NCI-H345 (cell line): ENCODE measurements at regions not wholly inside any gene's neighbourhood (a gene's known extent, or its start where the extent isn't known, plus 50 kb on each side); places are given as distances from the start of the nearest gene placed in this dataset.
A peak's percentile ranks its signal among the peaks of the same experiment; 100 is the strongest.
"Not testable (repeated sequence)": the region's sequence is repeated elsewhere in the genome, so short reads cannot be mapped to it uniquely, and the experiment has no call there.

Experiments used
- DNase-seq: peaks from one replicate; lab custom pipeline; 2025; lab: John Stamatoyannopoulos, UW

GRCh38 chr2:200174433-200175216, 131.9 kb upstream of the SPATS2L start:
- no peak for DNase-seq

DNA sequence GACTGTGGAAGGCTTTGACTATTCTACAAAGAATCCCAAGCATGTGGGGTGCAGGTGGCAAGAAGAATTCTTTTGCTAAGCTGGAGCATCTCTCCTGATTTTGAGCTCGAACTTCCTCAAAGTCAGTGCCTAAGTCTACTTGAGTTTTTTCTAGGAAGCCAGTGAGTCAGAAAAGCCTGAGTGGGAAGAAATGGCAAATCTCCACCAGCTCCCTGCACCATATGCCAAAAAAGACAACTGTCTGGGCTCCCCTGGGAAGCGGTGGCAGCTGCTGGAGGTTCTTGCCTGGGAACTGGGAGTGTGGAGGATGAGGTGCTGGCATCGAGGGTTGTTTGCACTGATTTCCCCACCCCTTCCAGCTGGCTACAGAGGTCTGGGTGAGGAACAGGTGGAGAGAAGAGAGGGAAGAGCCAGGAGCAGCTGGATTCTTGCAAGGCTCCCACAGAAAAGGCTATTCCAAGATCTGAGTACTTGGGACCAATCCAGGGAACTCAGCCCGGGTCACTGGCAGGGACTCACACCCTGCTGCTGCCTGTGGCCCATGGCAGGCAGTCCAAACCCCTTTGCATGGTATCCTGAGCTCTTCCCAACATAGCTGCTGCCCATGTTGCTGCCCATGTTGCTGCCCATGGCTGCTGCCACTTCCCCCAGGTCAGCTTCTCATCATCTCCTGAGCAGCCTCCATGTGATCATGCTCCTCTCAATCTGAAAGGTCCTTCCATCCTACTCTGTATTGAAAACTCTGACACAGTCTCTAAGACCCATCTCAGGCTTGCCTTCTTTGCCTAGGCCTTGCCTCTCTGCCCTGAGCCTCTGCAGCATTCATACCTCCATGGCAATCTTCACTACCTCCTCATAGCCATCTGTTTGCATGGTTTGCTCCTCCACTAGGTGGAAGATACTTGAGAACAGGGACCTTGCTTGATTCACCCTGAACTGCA, 128.3 kb upstream of the SPATS2L start:
- no peak for DNase-seq

DNA sequence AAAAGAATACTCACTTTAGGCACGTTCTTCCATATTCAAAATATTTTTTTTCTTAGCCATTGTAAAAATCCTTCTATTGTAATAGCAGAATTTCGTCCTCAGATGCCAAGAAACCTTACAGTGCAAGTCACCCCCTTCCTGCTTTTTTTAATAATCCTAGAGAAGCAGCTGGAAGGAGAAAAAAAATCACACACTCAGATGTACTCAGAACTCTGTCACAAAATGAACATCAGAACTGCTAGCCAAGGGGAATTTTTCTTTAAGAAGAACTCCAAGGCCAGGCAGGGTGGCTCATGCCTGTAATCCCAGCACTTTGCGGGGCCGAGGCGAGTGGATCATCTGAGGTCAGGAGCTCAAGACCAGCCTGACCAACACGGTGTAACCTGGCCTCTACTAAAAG, 127.3 kb upstream of the SPATS2L start:
- DNase-seq: no peak

- no peak for DNase-seq
These were observed 125.5 kb upstream of the SPATS2L start for GRCh38 chr2:200180943-200181342.

- DNase-seq: no peak
These were observed 124.7 kb upstream of the SPATS2L start for GRCh38 chr2:200181755-200182154.

DNA sequence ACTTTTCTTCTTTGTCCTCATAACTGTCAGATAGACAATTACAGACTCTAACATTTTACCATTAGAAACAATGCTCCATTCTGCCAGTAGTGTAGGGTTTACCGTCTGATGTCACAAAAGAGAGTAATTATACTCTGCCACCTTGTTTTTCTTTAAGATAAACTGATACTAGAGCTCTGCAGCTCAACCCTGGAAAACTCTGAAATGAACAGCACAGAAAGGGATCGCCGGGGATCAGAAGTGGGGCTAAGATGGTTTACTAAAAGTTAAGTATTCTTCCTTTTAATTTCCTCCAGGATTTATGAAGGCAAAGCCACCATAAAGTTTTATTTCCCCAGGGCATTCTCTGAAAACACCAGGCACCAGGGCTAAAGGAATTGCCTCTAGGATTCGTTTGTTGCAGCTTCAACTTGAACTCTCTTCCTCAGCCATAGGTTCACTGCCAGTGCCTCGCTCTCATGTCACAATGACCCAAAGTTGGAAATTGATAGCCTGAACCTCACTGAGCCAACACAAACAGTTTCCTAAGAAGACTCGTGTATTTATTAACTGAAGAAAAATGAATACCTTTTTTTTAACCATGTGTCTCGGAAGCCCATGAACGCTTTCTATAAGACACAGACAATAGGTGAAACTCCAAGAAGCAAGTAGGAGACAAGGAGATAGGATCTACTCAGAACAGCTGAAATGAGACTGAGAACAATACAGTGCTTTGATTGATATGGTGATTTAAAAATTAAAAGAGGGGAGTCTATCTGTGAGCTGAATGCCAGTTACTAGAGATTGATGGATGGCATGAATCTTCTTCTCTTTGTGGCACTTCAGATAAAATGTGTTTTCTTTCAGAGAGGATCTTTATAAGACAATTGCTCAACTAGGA, 121.5 kb upstream of the SPATS2L start:
- DNase-seq: no peak

GRCh38 chr2:200185628-200186000, 120.9 kb upstream of the SPATS2L start:
- DNase-seq: no peak

GRCh38 chr2:200186002-200186401, 120.5 kb upstream of the SPATS2L start:
- DNase-seq: no peak

GRCh38 chr2:200188876-200189275, 117.6 kb upstream of the SPATS2L start:
- DNase-seq: no peak

- no peak for DNase-seq
These were observed 116.5 kb upstream of the SPATS2L start for GRCh38 chr2:200189964-200190363.

DNA sequence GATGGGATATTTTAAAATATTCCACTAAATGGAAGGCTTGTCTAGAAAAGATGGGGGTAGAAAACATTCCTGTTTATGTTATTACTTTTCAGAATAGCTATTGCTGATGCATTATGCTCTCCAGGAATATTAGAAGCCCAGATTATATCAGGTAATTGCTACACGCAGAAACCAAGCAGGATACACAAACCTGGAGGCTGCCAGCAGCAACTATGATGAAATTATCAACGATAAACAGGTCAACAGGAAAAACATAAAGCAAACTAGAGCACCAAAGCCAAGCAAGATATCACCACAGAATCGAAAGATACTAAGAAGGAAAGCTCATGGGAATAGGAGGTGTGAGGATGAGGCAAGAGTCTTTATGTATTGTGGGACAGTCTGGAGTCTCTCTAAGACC, 113.2 kb upstream of the SPATS2L start:
- DNase-seq: no peak

DNA sequence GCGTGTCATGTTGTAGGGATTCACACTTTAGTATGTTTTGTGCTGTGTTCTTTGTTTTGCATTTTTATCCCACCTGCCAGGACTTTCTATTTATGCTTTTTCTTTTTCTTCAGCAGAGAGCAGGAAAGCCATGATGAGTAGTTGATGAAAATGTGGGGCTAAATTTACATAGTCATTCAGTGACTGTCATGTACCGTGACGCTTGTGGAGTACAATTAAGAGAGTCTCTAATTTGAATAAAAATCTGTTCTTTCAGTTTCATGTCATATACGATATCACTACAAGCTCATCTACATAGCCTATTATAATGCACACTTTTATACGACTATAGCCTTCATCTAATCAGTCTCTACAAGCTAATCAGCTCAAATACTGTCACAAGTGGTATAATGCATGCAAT, 112.7 kb upstream of the SPATS2L start:
- DNase-seq: no peak

- DNase-seq: no peak
These were observed 111.7 kb upstream of the SPATS2L start for GRCh38 chr2:200194746-200195145.

- DNase-seq: no peak
These were observed 107.5 kb upstream of the SPATS2L start for GRCh38 chr2:200199005-200199404.

DNA sequence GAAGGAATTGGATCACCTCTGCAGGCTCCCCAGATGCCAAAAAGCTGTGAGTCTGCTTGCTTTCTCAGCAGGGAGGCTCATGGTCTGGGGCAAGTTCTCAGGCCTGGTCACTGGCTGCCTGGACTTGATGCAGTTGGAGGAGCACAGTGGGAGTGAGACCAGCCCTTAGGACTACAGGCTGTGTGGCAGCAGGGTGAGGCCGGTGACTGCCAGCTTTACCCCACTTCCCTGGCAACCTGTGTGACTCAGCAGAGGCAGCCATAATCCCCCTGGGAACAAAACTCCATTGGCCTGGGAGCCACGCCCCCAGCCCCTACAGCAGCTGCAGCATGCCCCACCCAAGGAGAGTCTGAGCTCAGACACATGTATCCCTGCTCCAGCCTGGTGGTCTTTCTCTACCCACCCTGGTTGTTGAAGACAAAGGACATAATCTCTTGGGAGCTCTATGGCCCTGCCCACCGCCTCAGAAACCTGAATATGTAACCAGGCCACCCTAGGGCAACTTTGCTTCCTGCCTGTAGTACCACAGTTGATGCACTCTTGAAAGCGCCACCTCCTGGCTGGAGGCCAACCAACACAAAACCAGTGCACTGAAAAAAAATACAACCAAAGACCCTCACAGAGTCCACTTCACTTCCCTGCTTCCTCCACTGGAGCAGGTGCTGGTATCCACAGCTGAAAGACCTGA, 106.8 kb upstream of the SPATS2L start:
- DNase-seq: peak; percentile 18

DNA sequence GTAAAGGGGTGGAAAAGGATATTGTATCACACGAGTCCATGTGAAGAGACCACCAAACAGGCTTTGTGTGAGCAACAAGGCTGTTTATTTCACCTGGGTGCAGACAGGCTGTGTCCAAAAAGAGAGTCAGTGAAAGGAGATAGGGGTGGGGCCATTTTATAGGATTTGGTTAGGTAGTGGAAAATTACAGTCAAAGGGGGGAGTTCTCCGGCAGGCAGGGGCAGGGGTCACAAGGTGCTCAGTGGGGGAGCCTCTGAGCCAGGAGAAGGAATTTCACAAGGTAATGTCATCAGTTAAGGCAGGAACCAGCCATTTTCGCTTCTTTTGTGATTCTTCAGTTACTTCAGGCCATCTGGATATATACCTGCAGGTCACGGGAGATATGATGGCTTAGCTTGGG, 104.7 kb upstream of the SPATS2L start:
- not testable (repeated sequence) for DNase-seq

- no peak for DNase-seq
These were observed 103.1 kb upstream of the SPATS2L start for GRCh38 chr2:200203381-200203827.

GRCh38 chr2:200208041-200208440, 98.5 kb upstream of the SPATS2L start:
- DNase-seq: no peak

GRCh38 chr2:200209030-200209429, 97.5 kb upstream of the SPATS2L start:
- DNase-seq: no peak

DNA sequence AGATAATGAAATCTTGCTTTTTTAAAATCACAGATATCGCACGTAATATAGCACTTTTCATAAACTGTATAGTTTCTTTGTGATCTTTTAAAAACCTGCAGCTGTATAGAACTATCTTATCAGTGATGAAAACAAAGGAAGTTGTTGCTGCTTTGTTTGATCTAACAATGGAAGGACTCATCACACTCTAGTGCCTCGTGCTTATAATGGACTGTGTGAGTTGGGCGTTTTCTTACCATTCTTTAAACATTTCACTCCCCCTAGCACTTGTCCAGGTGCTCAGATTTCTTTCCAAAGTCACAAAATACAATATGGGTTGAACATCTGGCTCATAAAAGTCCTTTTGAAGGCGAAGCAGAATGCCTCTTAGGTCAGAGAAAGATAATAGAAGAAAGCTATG, 94.8 kb upstream of the SPATS2L start:
- DNase-seq: peak; percentile 29

DNA sequence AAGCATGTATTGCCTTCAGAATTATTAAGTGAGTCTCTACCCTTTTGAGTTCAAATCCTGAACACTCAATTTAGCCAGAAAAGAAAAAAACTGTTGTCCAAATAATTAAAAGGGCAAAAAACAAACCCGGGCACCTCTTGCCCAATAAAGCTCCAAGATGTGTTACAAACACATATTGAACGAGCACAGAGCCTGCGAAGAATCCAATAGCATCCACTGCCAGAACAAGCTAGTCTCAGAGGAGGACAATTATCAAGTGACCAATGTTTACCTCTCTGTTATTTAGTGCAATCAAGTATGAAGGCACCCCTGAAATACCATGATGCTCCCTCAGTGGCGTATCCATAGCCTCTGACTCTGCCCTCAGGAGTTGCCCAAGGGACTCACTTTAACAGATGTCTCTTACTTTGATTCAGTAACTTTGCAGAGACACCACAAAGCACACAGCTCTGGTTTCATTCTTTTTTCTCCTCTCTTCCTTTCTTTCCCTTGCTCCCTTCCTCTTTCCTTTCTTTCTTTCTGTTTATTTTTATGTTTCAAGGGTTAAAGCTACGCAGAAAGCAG, 93.5 kb upstream of the SPATS2L start:
- DNase-seq: no peak
